H9 (cell line): ENCODE measurements at regions not wholly inside any gene's neighbourhood (a gene's known extent, or its start where the extent isn't known, plus 50 kb on each side); places are given as distances from the start of the nearest gene placed in this dataset.

Source experiments
- DNase-seq: peaks from one replicate; pipeline ENCODE4 v3.0.0-alpha.2; 2017
- H2AFZ ChIP-seq: one replicate; pipeline ENCODE4 v1.6.1; 2013; ENCODE audit warnings: mild to moderate bottlenecking, low read length, control low read depth, moderate library complexity
- H2AK5ac ChIP-seq: 2 replicates; pipeline ENCODE4 v1.6.1; 2013; ENCODE audit warnings: low read length, control low read depth, mixed read lengths; ENCODE audit not compliant: insufficient read length
- H2BK120ac ChIP-seq: one replicate; pipeline ENCODE4 v1.6.1; 2013; ENCODE audit warnings: low read depth, mild to moderate bottlenecking, low read length, control low read depth, inconsistent platforms; ENCODE audit not compliant: poor library complexity, severe bottlenecking
- H2BK12ac ChIP-seq: 2 replicates; pipeline ENCODE4 v1.6.1; 2013; ENCODE audit warnings: low read length, control low read depth, mixed read lengths, low read depth; ENCODE audit not compliant: insufficient read length
- H2BK15ac ChIP-seq: 2 replicates; pipeline ENCODE4 v1.6.1; 2013; ENCODE audit warnings: low read depth, low read length, control low read depth
- H2BK20ac ChIP-seq: one replicate; pipeline ENCODE4 v1.6.1; 2013; ENCODE audit warnings: low read depth, mild to moderate bottlenecking, low read length, control low read depth, inconsistent platforms; ENCODE audit not compliant: poor library complexity, severe bottlenecking
- H2BK5ac ChIP-seq: 2 replicates; pipeline ENCODE4 v1.6.1; 2013; ENCODE audit warnings: low read length, control low read depth, mixed read lengths; ENCODE audit not compliant: insufficient read length
- H3K14ac ChIP-seq: 2 replicates; pipeline ENCODE4 v1.6.1; 2013; ENCODE audit warnings: low read length, control low read depth; ENCODE audit not compliant: insufficient read depth
- H3K18ac ChIP-seq: 2 replicates; pipeline ENCODE4 v1.6.1; 2013; ENCODE audit warnings: low read depth, mild to moderate bottlenecking, mixed read lengths, low read length, control low read depth; ENCODE audit not compliant: insufficient read length
- H3K23ac ChIP-seq: 2 replicates; pipeline ENCODE4 v1.6.1; 2013; ENCODE audit warnings: low read length, control low read depth, mixed read lengths, low read depth; ENCODE audit not compliant: insufficient read length
- H3K23me2 ChIP-seq: 2 replicates; pipeline ENCODE4 v1.6.1; 2013; ENCODE audit warnings: low read depth, mild to moderate bottlenecking, mixed read lengths, low read length, control low read depth; ENCODE audit not compliant: insufficient read length, poor library complexity, severe bottlenecking
- H3K27ac ChIP-seq: 2 replicates; pipeline ENCODE4 v1.5.1; 2013; ENCODE audit warnings: low read length, control low read depth, mixed read lengths, low read depth; ENCODE audit not compliant: insufficient read length
- H3K27me3 ChIP-seq: 2 replicates; pipeline ENCODE4 v1.6.1; 2013; ENCODE audit warnings: low read length, control low read depth, inconsistent platforms; ENCODE audit not compliant: insufficient read depth
- H3K4ac ChIP-seq: 2 replicates; pipeline ENCODE4 v1.6.1; 2013; ENCODE audit warnings: low read depth, mild to moderate bottlenecking, control low read depth, inconsistent platforms, low read length, moderate library complexity
- H3K4me1 ChIP-seq: 2 replicates; pipeline ENCODE4 v1.6.1; 2013; ENCODE audit warnings: low read length, control low read depth, inconsistent platforms; ENCODE audit not compliant: insufficient read depth
- H3K4me2 ChIP-seq: 2 replicates; pipeline ENCODE4 v1.6.1; 2013; ENCODE audit warnings: low read length, control low read depth, mixed read lengths; ENCODE audit not compliant: insufficient read length, insufficient read depth
- H3K56ac ChIP-seq: 2 replicates; pipeline ENCODE4 v1.6.1; 2013; ENCODE audit warnings: low read depth, mild to moderate bottlenecking, mixed read lengths, low read length, control low read depth; ENCODE audit not compliant: insufficient read length
- H3K79me1 ChIP-seq: 2 replicates; pipeline ENCODE4 v1.6.1; 2013; ENCODE audit warnings: low read depth, mild to moderate bottlenecking, moderate library complexity, low read length, control low read depth, inconsistent platforms; ENCODE audit not compliant: insufficient read depth, poor library complexity, severe bottlenecking
- H3K79me2 ChIP-seq: 2 replicates; pipeline ENCODE4 v1.6.1; 2013; ENCODE audit warnings: low read length, control low read depth, inconsistent platforms; ENCODE audit not compliant: insufficient read depth
- H3K9ac ChIP-seq: 2 replicates; pipeline ENCODE4 v1.6.1; 2013; ENCODE audit warnings: low read length, control low read depth, mixed read lengths; ENCODE audit not compliant: insufficient read length; ENCODE audit errors: extremely low read depth
- H3K9me3 ChIP-seq: one replicate; pipeline ENCODE4 v1.6.1; 2013; ENCODE audit warnings: low read depth, low read length, inconsistent platforms; ENCODE audit not compliant: control insufficient read depth
- H3T11ph ChIP-seq: one replicate; pipeline ENCODE4 v1.6.1; 2013; ENCODE audit warnings: mild to moderate bottlenecking, low read length, control low read depth, inconsistent platforms
- H4K20me1 ChIP-seq: one replicate; pipeline ENCODE4 v1.6.1; 2013; ENCODE audit not compliant: control insufficient read depth, insufficient read length, insufficient read depth
- H4K5ac ChIP-seq: 2 replicates; pipeline ENCODE4 v1.6.1; 2013; ENCODE audit warnings: low read depth, mild to moderate bottlenecking, mixed read lengths, low read length, control low read depth; ENCODE audit not compliant: insufficient read length
- H4K8ac ChIP-seq: replicated peaks from 2 replicates; pipeline ENCODE4 v1.6.1; 2013; ENCODE audit warnings: low read length, control low read depth, mixed read lengths, low read depth; ENCODE audit not compliant: insufficient read length
- H4K91ac ChIP-seq: 2 replicates; pipeline ENCODE4 v1.6.1; 2013; ENCODE audit warnings: low read depth, mild to moderate bottlenecking, moderate library complexity, mixed read lengths, low read length, control low read depth; ENCODE audit not compliant: insufficient read length
- H3K27ac Mint-ChIP-seq, 3 experiments: 2 replicates in 2 of 3; 3 replicates in 1 of 3; pipeline ENCODE4 v1.8.0; 2020 to 2021; ENCODE audit warnings: mixed read lengths in 3 of 3, mild to moderate bottlenecking in 1 of 3, moderate library complexity in 1 of 3
- H3K27me3 Mint-ChIP-seq: 2 replicates; pipeline ENCODE4 v1.8.0; 2021; ENCODE audit warnings: low read depth, mild to moderate bottlenecking, moderate library complexity, mixed read lengths
- H3K36me3 Mint-ChIP-seq, 3 experiments: 2 replicates in 2 of 3; 3 replicates in 1 of 3; pipeline ENCODE4 v1.8.0; 2020 to 2021; ENCODE audit warnings: low read depth in 3 of 3, mixed read lengths in 3 of 3; ENCODE audit not compliant: insufficient read depth in 1 of 3
- H3K4me1 Mint-ChIP-seq, 2 experiments: 2 replicates each; pipeline ENCODE4 v1.8.0; 2020; ENCODE audit warnings: mixed read lengths in 2 of 2
- H3K4me3 Mint-ChIP-seq, 2 experiments: 2 replicates in 1 of 2; 3 replicates in 1 of 2; pipeline ENCODE4 v1.8.0; 2020 to 2021; ENCODE audit warnings: mild to moderate bottlenecking in 2 of 2, mixed read lengths in 2 of 2, moderate library complexity in 1 of 2
- H3K9me3 Mint-ChIP-seq, 2 experiments: 2 replicates in 1 of 2; 3 replicates in 1 of 2; pipeline ENCODE4 v1.8.0; 2020; ENCODE audit warnings: mild to moderate bottlenecking in 2 of 2, mixed read lengths in 2 of 2, moderate library complexity in 1 of 2
- TF ChIP-seq, protein P1 (sequence below): fragments of 200-600 bp; sonication (generic); conservative IDR thresholded peaks from 3 replicates; pipeline ENCODE4 v1.8.0; 2021; ENCODE audit warnings: antibody characterized with exemption, mild to moderate bottlenecking

DNA sequence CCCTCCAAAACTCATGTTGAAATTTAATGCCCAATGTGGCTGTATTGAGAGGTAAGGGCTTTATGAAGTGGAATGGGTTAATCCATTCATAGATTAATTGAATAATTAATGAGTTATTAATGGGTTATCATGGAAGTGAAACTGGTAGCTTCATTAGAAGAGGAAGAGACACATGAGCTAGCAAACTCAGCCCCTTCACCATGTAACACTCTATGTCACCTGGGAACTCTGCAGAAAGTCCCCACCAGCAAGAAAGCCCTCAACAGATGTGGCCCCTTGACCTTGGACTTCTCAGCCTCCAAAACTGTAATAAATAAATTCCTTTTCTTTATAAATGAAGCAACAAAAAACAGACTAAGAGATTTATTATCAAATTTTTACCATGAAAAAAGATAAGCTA, 223.5 kb downstream of the KLF12 start:
- TF ChIP-seq, protein P1, sequence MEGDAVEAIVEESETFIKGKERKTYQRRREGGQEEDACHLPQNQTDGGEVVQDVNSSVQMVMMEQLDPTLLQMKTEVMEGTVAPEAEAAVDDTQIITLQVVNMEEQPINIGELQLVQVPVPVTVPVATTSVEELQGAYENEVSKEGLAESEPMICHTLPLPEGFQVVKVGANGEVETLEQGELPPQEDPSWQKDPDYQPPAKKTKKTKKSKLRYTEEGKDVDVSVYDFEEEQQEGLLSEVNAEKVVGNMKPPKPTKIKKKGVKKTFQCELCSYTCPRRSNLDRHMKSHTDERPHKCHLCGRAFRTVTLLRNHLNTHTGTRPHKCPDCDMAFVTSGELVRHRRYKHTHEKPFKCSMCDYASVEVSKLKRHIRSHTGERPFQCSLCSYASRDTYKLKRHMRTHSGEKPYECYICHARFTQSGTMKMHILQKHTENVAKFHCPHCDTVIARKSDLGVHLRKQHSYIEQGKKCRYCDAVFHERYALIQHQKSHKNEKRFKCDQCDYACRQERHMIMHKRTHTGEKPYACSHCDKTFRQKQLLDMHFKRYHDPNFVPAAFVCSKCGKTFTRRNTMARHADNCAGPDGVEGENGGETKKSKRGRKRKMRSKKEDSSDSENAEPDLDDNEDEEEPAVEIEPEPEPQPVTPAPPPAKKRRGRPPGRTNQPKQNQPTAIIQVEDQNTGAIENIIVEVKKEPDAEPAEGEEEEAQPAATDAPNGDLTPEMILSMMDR: no peak

More for the DNA sequence above, 223.5 kb downstream of the KLF12 start:
- H4K91ac ChIP-seq: no peak overlapping the region
- H3K23ac ChIP-seq: no peak overlapping the region
- H2AK5ac ChIP-seq: no peak overlapping the region
- H2BK120ac ChIP-seq: no peak overlapping the region
- no peaks in the 10 kb centered on the region for H4K20me1 ChIP-seq
- no peaks in the 10 kb centered on the region for H3K23me2 ChIP-seq
- Mint-ChIP-seq H3K27ac (no peak overlapping the region), H3K36me3 (no peaks in the 10 kb centered on the region), H3K4me3 (no peak overlapping the region), H3K9me3 (no peaks in the 10 kb centered on the region), H3K4me1 (peaks cover 18 to 19% of the 10 kb centered on the region in 2 experiments), H3K27me3 (no peaks in the 10 kb centered on the region)
- no peak overlapping the region for H3K4me2 ChIP-seq
- 0 out of 2 replicates have a peak, but pooled peaks cover 5% of the 10 kb centered on the region for H3K4me1 ChIP-seq
- H2BK20ac ChIP-seq: no peak overlapping the region
- H3K18ac ChIP-seq: no peak overlapping the region
- H3K27me3 ChIP-seq: no peaks in the 10 kb centered on the region
- no peak overlapping the region for H3K4ac ChIP-seq
- no peak for DNase-seq
- no peak overlapping the region for H3K9ac ChIP-seq
- H3K79me2 ChIP-seq: no peaks in the 10 kb centered on the region
- no peak overlapping the region for H2BK5ac ChIP-seq
- no peak overlapping the region for H2AFZ ChIP-seq
- H4K5ac ChIP-seq: no peak overlapping the region
- H3K56ac ChIP-seq: no peak overlapping the region
- H2BK15ac ChIP-seq: no peak overlapping the region
- H3K14ac ChIP-seq: no peak overlapping the region
- no peak overlapping the region for H4K8ac ChIP-seq
- H2BK12ac ChIP-seq: no peak overlapping the region
- H3K79me1 ChIP-seq: no peaks in the 10 kb centered on the region
- no peak overlapping the region for H3T11ph ChIP-seq
- H3K9me3 ChIP-seq: no peaks in the 10 kb centered on the region
- no peak overlapping the region for H3K27ac ChIP-seq
